Activated CD8-positive, alpha-beta memory T cell treated with anti-CD3 and anti-CD28 coated beads, Interleukin-2, amount 10 ng/mL, durations not matched to agents 7 days and 5 days (primary cell): ENCODE measurements at regions not wholly inside any gene's neighbourhood (a gene's known extent, or its start where the extent isn't known, plus 50 kb on each side); places are given as distances from the start of the nearest gene placed in this dataset. TPM values are rescaled to one million over a fixed set of nuclear protein-coding genes. Genes with fewer than 3 reads are reported as not detected.

Source experiments
- microRNA-seq: library from miRNA; unstranded; fragments of <30 nt; microRNA quantifications from one replicate; pipeline ENCODE4 v1.2.0, GENCODE V29; 2022

Small RNAs in the stretch of these regions (microRNA-seq; reads per million reads assigned to microRNA genes)
- not detected for gene MIR4445
